Esophagus squamous epithelium (tissue), 4 donors: ENCODE measurements at regions not wholly inside any gene's neighbourhood (a gene's known extent, or its start where the extent isn't known, plus 50 kb on each side); places are given as distances from the start of the nearest gene placed in this dataset.
"Not testable (repeated sequence)": the region's sequence is repeated elsewhere in the genome, so short reads cannot be mapped to it uniquely, and the experiment has no call there.

Experiments
- CTCF ChIP-seq, 6 experiments: fragments of 450-650 bp in 4 of 6; fragments of 200-600 bp in 2 of 6; sonication (generic) in 2 of 6; IDR thresholded peaks; one replicate each; pipeline ENCODE4 v1.5.1; 2016 to 2019; ENCODE audit warnings: antibody characterized with exemption in 6 of 6, mild to moderate bottlenecking in 4 of 6, moderate library complexity in 4 of 6
- POLR2A ChIP-seq, 4 donors: fragments of 450-650 bp; IDR thresholded peaks; one replicate each; pipeline ENCODE4 v1.6.1; 2017; ENCODE audit warnings: antibody characterized with exemption in 4 of 4, mild to moderate bottlenecking in 4 of 4, moderate library complexity in 3 of 4

GRCh38 chr6:57729407-57729806 is 412.0 kb downstream of the PRIM2 start:
- not testable (repeated sequence) for TF ChIP-seq CTCF, POLR2A (IDR thresholded peaks at IDR 0.05)
